Suppressor macrophage (primary cell): ENCODE measurements at regions not wholly inside any gene's neighbourhood (a gene's known extent, or its start where the extent isn't known, plus 50 kb on each side); places are given as distances from the start of the nearest gene placed in this dataset.
"Not testable (repeated sequence)": the region's sequence is repeated elsewhere in the genome, so short reads cannot be mapped to it uniquely, and the experiment has no call there.

Experiments
- DNase-seq, 4 experiments: peaks; one replicate each; pipeline ENCODE4 v3.0.0-alpha.2; 2020 to 2022

GRCh38 chr11:67804435-67805252 lies 130.2 kb upstream of the ALDH3B2 start:
- DNase-seq = peak; percentile 10 to 42 (median 26)

- DNase-seq = not testable (repeated sequence)
Measured at GRCh38 chr11:67803519-67803918, 129.1 kb upstream of the ALDH3B2 start.

GRCh38 chr11:67803055-67803454 lies 128.6 kb upstream of the ALDH3B2 start:
- DNase-seq = not testable (repeated sequence)

- not testable (repeated sequence) for DNase-seq
Measured at GRCh38 chr11:67802623-67803022, 128.2 kb upstream of the ALDH3B2 start.

- not testable (repeated sequence) for DNase-seq
Measured at GRCh38 chr11:67801397-67801796, 127.0 kb upstream of the ALDH3B2 start.

- not testable (repeated sequence) for DNase-seq
Measured at GRCh38 chr11:67800591-67800990, 126.2 kb upstream of the ALDH3B2 start.

GRCh38 chr11:67799808-67800207 lies 125.4 kb upstream of the ALDH3B2 start:
- not testable (repeated sequence) for DNase-seq

GRCh38 chr11:67797726-67798521 lies 123.5 kb upstream of the ALDH3B2 start:
- not testable (repeated sequence) for DNase-seq

GRCh38 chr11:67795746-67796145 lies 121.3 kb upstream of the ALDH3B2 start:
- no peak for DNase-seq

GRCh38 chr11:67793750-67794149 lies 119.3 kb upstream of the ALDH3B2 start:
- DNase-seq = not testable (repeated sequence)

- DNase-seq = peak in 1 of 4 experiments; percentile 12
Measured at GRCh38 chr11:67792273-67792990, 118.0 kb upstream of the ALDH3B2 start.

- DNase-seq = peak in 1 of 4 experiments; percentile 1
Measured at GRCh38 chr11:67791598-67792170, 117.3 kb upstream of the ALDH3B2 start.

- not testable (repeated sequence) for DNase-seq
Measured at GRCh38 chr11:67788341-67788695, 113.9 kb upstream of the ALDH3B2 start.

- peak in 1 of 4 experiments; percentile 29 for DNase-seq
Measured at GRCh38 chr11:67787681-67788340, 113.4 kb upstream of the ALDH3B2 start.

GRCh38 chr11:67781967-67782366 lies 107.5 kb upstream of the ALDH3B2 start:
- DNase-seq = not testable (repeated sequence)

GRCh38 chr11:67781506-67781905 lies 107.1 kb upstream of the ALDH3B2 start:
- DNase-seq = not testable (repeated sequence)

- DNase-seq = peak in 3 of 4 experiments; percentile 8 to 36 (median 29)
Measured at GRCh38 chr11:67780056-67780455, 105.6 kb upstream of the ALDH3B2 start.

- not testable (repeated sequence) for DNase-seq
Measured at GRCh38 chr11:67779189-67779875, 104.9 kb upstream of the ALDH3B2 start.

- DNase-seq = peak; percentile 11 to 78 (median 41)
Measured at GRCh38 chr11:67776852-67777520, 102.6 kb upstream of the ALDH3B2 start.

- not testable (repeated sequence) for DNase-seq
Measured at GRCh38 chr11:67774175-67774574, 99.8 kb upstream of the ALDH3B2 start.
